Mesendoderm (in vitro differentiated cells): ENCODE measurements at regions not wholly inside any gene's neighbourhood (a gene's known extent, or its start where the extent isn't known, plus 50 kb on each side); places are given as distances from the start of the nearest gene placed in this dataset.

ENCODE experiments used
- DNase-seq: peaks from one replicate; pipeline ENCODE4 v3.0.0; 2013
- H2AK5ac ChIP-seq: 2 replicates; pipeline ENCODE4 v1.6.1; 2013; ENCODE audit warnings: low read length, inconsistent platforms
- H2BK120ac ChIP-seq: 2 replicates; pipeline ENCODE4 v1.6.1; 2013; ENCODE audit warnings: low read depth, mild to moderate bottlenecking, low read length, moderate library complexity, mixed read lengths
- H2BK15ac ChIP-seq: replicated peaks from 2 replicates; pipeline ENCODE4 v1.6.1; 2013; ENCODE audit warnings: low read depth, mild to moderate bottlenecking, moderate library complexity
- H2BK5ac ChIP-seq: 2 replicates; pipeline ENCODE4 v1.6.1; 2013; ENCODE audit warnings: low read length, inconsistent platforms
- H3K18ac ChIP-seq: 2 replicates; pipeline ENCODE4 v1.6.1; 2013; ENCODE audit warnings: mild to moderate bottlenecking, low read length, mixed read lengths
- H3K23ac ChIP-seq: one replicate; pipeline ENCODE4 v1.6.1; 2013; ENCODE audit warnings: low read length
- H3K27ac ChIP-seq: 2 replicates; pipeline ENCODE4 v1.5.1; 2013; ENCODE audit warnings: low read depth, mild to moderate bottlenecking, inconsistent platforms, low read length, moderate library complexity
- H3K27me3 ChIP-seq: 2 replicates; pipeline ENCODE4 v1.6.1; 2013; ENCODE audit warnings: low read length, control low read depth, mild to moderate bottlenecking, inconsistent platforms; ENCODE audit not compliant: insufficient read depth, poor library complexity
- H3K36me3 ChIP-seq: 2 replicates; pipeline ENCODE4 v1.6.1; 2013; ENCODE audit warnings: low read length, inconsistent platforms; ENCODE audit not compliant: control insufficient read depth, insufficient read depth
- H3K4ac ChIP-seq: one replicate; pipeline ENCODE4 v1.6.1; 2013; ENCODE audit warnings: low read depth, mild to moderate bottlenecking, low read length, moderate library complexity
- H3K4me1 ChIP-seq: 2 replicates; pipeline ENCODE4 v1.6.1; 2013; ENCODE audit warnings: low read depth, low read length, inconsistent platforms; ENCODE audit not compliant: control insufficient read depth
- H3K4me2 ChIP-seq: 2 replicates; pipeline ENCODE4 v1.6.1; 2013; ENCODE audit warnings: low read length
- H3K4me3 ChIP-seq: 2 replicates; pipeline ENCODE4 v1.5.1; 2013; ENCODE audit warnings: mild to moderate bottlenecking, low read length
- H3K56ac ChIP-seq: one replicate; pipeline ENCODE4 v1.6.1; 2013; ENCODE audit warnings: low read length
- H3K79me1 ChIP-seq: 2 replicates; pipeline ENCODE4 v1.6.1; 2013; ENCODE audit warnings: low read length, inconsistent platforms
- H3K79me2 ChIP-seq: 2 replicates; pipeline ENCODE4 v1.6.1; 2013; ENCODE audit warnings: mild to moderate bottlenecking, low read length; ENCODE audit not compliant: control insufficient read depth, insufficient read depth
- H3K9ac ChIP-seq: 2 replicates; pipeline ENCODE4 v1.6.1; 2013; ENCODE audit warnings: low read length, inconsistent platforms
- H4K5ac ChIP-seq: one replicate; pipeline ENCODE4 v1.6.1; 2013; ENCODE audit warnings: low read length
- H4K8ac ChIP-seq: one replicate; pipeline ENCODE4 v1.6.1; 2013; ENCODE audit warnings: low read depth, mild to moderate bottlenecking, control low read depth, low read length, moderate library complexity
- WGBS: extraction: QIAGEN DNeasy Blood & Tissue Kit; methylation state at CpG from one replicate; pipeline ENCODE4 v1.1.7; 2013; ENCODE audit warnings: low lambda C conversion rate, missing lambda C conversion rate; ENCODE audit not compliant: insufficient coverage; ENCODE audit errors: extremely low coverage; 5-methylcytosine and 5-hydroxymethylcytosine counted together

DNA sequence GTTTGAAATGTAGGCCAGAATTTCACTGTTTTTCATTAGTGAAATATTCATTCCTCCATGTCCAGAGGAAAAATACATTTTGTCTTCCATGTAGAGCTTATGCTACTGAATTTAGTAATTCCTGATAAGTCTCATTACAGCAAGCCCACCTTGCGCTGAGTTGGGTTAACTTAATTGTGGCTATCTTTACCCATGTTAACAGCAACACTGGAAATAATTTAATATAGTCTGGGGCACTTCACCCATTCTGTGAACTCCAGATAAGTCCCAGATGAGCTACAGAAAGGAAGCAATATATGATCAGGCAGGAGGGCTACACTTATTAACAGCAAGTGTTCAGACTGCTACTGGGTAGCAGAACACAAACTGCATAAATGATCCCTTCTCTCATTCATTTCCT lies 270.1 kb upstream of the CNTN4 start:
- no peak overlapping the region for H3K4me3 ChIP-seq
- no peaks in the 10 kb centered on the region for H3K36me3 ChIP-seq
- no peak overlapping the region for H3K56ac ChIP-seq
- H3K79me1 ChIP-seq, result no peaks in the 10 kb centered on the region
- no peak overlapping the region for H2BK15ac ChIP-seq
- DNase-seq, result no peak
- no peak overlapping the region for H2BK120ac ChIP-seq
- H3K27ac ChIP-seq, result no peak overlapping the region
- H3K79me2 ChIP-seq, result no peaks in the 10 kb centered on the region
- H4K5ac ChIP-seq, result no peak overlapping the region
- no peak overlapping the region for H3K9ac ChIP-seq
- H4K8ac ChIP-seq, result no peak overlapping the region
- no peak overlapping the region for H2BK5ac ChIP-seq
- no peak overlapping the region for H3K4ac ChIP-seq
- H2AK5ac ChIP-seq, result no peak overlapping the region
- no CpG with 5 or more reads among the region's 1 CpG for WGBS
- H3K4me2 ChIP-seq, result no peak overlapping the region
- H3K27me3 ChIP-seq, result no peaks in the 10 kb centered on the region
- no peaks in the 10 kb centered on the region for H3K4me1 ChIP-seq
- no peak overlapping the region for H3K18ac ChIP-seq
- no peak overlapping the region for H3K23ac ChIP-seq

DNA sequence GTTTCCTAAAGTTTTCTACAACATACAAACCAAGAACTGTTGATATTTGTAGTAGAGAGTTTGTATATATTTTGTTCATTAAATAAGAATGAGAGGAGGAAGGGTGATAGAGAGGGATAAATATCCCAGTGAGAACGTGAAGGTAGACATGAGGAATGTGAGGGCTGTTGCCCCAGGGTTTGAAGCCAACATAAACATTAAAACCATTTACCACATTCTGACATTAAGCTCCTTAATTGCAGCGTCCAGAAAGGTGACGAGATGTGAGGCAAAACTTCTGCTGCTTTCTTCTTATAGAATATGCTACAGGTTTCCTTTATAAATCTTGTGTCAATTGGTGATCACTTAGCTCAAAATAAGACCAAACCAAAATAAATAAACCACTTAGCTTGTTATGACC lies 267.8 kb upstream of the CNTN4 start:
- H3K36me3 ChIP-seq, result no peaks in the 10 kb centered on the region
- H3K4me2 ChIP-seq, result no peak overlapping the region
- H2BK120ac ChIP-seq, result no peak overlapping the region
- no peak overlapping the region for H3K4ac ChIP-seq
- no peak overlapping the region for H3K56ac ChIP-seq
- H2BK15ac ChIP-seq, result no peak overlapping the region
- H2AK5ac ChIP-seq, result no peak overlapping the region
- H3K27me3 ChIP-seq, result no peaks in the 10 kb centered on the region
- no peak overlapping the region for H4K8ac ChIP-seq
- no peak overlapping the region for H3K9ac ChIP-seq
- no peak overlapping the region for H2BK5ac ChIP-seq
- H4K5ac ChIP-seq, result no peak overlapping the region
- H3K23ac ChIP-seq, result no peak overlapping the region
- H3K4me3 ChIP-seq, result no peak overlapping the region
- no peaks in the 10 kb centered on the region for H3K4me1 ChIP-seq
- peak; percentile 11 for DNase-seq
- no peaks in the 10 kb centered on the region for H3K79me2 ChIP-seq
- no peak overlapping the region for H3K27ac ChIP-seq
- no peaks in the 10 kb centered on the region for H3K79me1 ChIP-seq
- no peak overlapping the region for H3K18ac ChIP-seq
- WGBS, result no CpG with 5 or more reads among the region's 3 CpGs

DNA sequence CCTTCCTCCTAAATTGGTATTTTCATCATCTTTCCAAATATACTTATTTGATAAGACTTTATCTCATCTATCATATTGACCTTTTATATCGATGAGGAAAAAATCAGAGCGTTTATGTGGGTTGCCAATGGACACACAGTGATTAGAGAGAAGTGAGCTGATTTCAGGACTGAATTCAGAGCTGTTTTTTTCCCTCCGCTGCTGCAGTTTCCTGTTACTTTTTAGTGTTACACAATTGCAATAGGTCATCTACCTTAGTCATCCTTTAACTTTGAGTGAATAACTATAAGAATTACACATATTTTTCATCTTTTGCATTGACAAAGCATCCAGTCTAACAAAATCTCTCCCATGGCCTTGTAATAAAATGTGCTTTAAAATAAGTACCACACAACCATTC lies 266.3 kb upstream of the CNTN4 start:
- Histone ChIP-seq H3K36me3 (no peaks in the 10 kb centered on the region), H2BK15ac (no peak overlapping the region), H3K79me2 (no peaks in the 10 kb centered on the region), H3K4me2 (no peak overlapping the region), H3K18ac (no peak overlapping the region), H3K27me3 (no peaks in the 10 kb centered on the region), H3K27ac (no peak overlapping the region), H3K4me3 (no peak overlapping the region), H3K56ac (no peak overlapping the region), H2AK5ac (no peak overlapping the region), H4K8ac (no peak overlapping the region), H2BK120ac (no peak overlapping the region), H3K9ac (no peak overlapping the region), H4K5ac (no peak overlapping the region), H3K4me1 (no peaks in the 10 kb centered on the region), H3K4ac (no peak overlapping the region), H3K79me1 (no peaks in the 10 kb centered on the region), H2BK5ac (no peak overlapping the region), H3K23ac (no peak overlapping the region)
- no CpG with 5 or more reads among the region's 3 CpGs for WGBS
- no peak for DNase-seq

DNA sequence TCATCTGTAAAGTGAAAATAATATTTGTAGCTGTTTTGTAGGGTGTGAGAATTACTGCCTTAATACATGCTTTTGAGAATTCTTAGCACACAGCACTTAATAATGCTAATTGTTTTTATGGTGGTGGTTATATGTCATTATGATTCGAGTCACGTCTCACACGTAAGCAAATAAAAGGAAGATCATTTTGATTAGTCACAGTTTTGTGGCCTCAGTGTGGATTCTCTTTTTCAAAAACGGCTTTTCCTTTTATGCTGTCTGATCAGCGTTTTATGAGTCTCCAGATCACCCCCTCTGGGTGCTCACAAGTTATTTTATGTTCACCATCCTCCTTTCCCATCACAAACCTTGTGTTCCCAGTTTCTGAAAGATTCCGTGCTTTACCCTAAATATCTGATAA lies 255.6 kb upstream of the CNTN4 start:
- WGBS, result no CpG with 5 or more reads among the region's 6 CpGs
- no peak overlapping the region for H2BK15ac ChIP-seq
- no peak overlapping the region for H3K9ac ChIP-seq
- no peak overlapping the region for H3K18ac ChIP-seq
- H3K79me1 ChIP-seq, result no peaks in the 10 kb centered on the region
- H4K8ac ChIP-seq, result no peak overlapping the region
- no peak overlapping the region for H3K4me3 ChIP-seq
- DNase-seq, result no peak
- no peak overlapping the region for H3K23ac ChIP-seq
- no peak overlapping the region for H3K4ac ChIP-seq
- no peak overlapping the region for H2AK5ac ChIP-seq
- no peaks in the 10 kb centered on the region for H3K27me3 ChIP-seq
- no peaks in the 10 kb centered on the region for H3K36me3 ChIP-seq
- H3K4me2 ChIP-seq, result no peak overlapping the region
- peaks cover 3% of the 10 kb centered on the region for H3K4me1 ChIP-seq
- H3K56ac ChIP-seq, result no peak overlapping the region
- no peak overlapping the region for H4K5ac ChIP-seq
- H2BK5ac ChIP-seq, result no peak overlapping the region
- no peak overlapping the region for H3K27ac ChIP-seq
- no peaks in the 10 kb centered on the region for H3K79me2 ChIP-seq
- H2BK120ac ChIP-seq, result no peak overlapping the region

DNA sequence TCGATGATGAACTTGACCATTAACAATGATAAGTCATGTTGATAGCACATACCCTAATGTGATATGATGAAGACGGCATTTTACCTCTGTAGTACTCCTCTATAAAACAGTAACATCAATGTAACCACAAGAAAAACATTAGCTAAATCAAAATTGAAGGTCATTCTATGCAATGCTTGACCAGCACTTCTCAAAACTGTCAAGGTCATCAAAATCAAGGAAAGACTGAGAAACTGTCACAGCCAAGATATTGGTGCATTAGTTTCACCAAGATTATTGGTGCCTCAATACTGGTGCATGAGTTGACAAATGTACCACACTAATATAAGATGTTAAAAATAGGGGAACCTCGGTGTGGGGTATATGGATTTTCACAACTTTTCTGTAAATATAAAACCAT lies 251.1 kb upstream of the CNTN4 start:
- Histone ChIP-seq H3K23ac (no peak overlapping the region), H3K27ac (no peak overlapping the region), H2BK5ac (no peak overlapping the region), H3K79me1 (no peaks in the 10 kb centered on the region), H3K56ac (no peak overlapping the region), H2AK5ac (no peak overlapping the region), H4K8ac (no peak overlapping the region), H2BK120ac (no peak overlapping the region), H3K18ac (no peak overlapping the region), H2BK15ac (no peak overlapping the region), H3K4me3 (no peak overlapping the region), H3K79me2 (no peaks in the 10 kb centered on the region), H3K9ac (no peak overlapping the region), H3K4me1 (peaks cover 3% of the 10 kb centered on the region), H3K27me3 (no peaks in the 10 kb centered on the region), H3K4me2 (no peak overlapping the region), H3K36me3 (no peaks in the 10 kb centered on the region), H3K4ac (no peak overlapping the region), H4K5ac (no peak overlapping the region)
- WGBS, result no CpG with 5 or more reads among the region's 3 CpGs
- DNase-seq, result no peak

DNA sequence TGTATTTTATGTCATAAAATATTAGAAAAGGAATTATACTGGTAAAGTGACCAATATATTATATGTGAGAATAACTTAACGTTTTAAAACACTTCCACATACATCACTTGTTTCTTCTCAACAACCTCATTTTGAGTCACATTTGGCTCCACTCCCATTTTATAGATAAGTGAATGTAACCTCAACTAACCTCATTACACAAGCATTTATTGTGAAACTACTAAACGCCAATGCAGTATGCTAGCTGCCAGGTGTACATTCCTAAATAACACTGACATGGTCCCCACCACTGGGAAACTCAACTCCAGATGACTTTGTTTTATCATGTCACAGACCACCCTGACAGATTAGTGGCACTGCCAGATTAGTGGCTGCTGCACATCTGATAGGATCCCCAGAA lies 249.7 kb upstream of the CNTN4 start:
- Histone ChIP-seq H3K9ac (no peak overlapping the region), H2AK5ac (no peak overlapping the region)

More for the DNA sequence above, 249.7 kb upstream of the CNTN4 start:
- H3K79me1 ChIP-seq, result no peaks in the 10 kb centered on the region
- no peak overlapping the region for H2BK15ac ChIP-seq
- H3K23ac ChIP-seq, result no peak overlapping the region
- H3K27me3 ChIP-seq, result no peaks in the 10 kb centered on the region
- H3K18ac ChIP-seq, result no peak overlapping the region
- H2BK5ac ChIP-seq, result no peak overlapping the region
- no peaks in the 10 kb centered on the region for H3K79me2 ChIP-seq
- no peak overlapping the region for H3K4ac ChIP-seq
- H3K4me1 ChIP-seq, result no peaks in the 10 kb centered on the region
- no peak overlapping the region for H2BK120ac ChIP-seq
- no peak overlapping the region for H3K27ac ChIP-seq
- no peak overlapping the region for H4K5ac ChIP-seq
- WGBS, result no CpG with 5 or more reads among the region's 2 CpGs
- no peak overlapping the region for H3K56ac ChIP-seq
- DNase-seq, result no peak
- no peak overlapping the region for H3K4me3 ChIP-seq
- H3K4me2 ChIP-seq, result no peak overlapping the region
- H4K8ac ChIP-seq, result no peak overlapping the region
- no peaks in the 10 kb centered on the region for H3K36me3 ChIP-seq
